Osteoblast (primary cell): ENCODE measurements at regions not wholly inside any gene's neighbourhood (a gene's known extent, or its start where the extent isn't known, plus 50 kb on each side); places are given as distances from the start of the nearest gene placed in this dataset.

Experiments
- DNase-seq: peaks from one replicate; pipeline ENCODE4 v3.0.0; 2011; ENCODE audit warnings: low spot score, mixed read lengths; ENCODE audit not compliant: insufficient read length; ENCODE audit errors: missing footprints
- H2AFZ ChIP-seq: 2 replicates; pipeline ENCODE4 v1.6.0; 2011; ENCODE audit warnings: mild to moderate bottlenecking, low read length
- H3K27ac ChIP-seq: 2 replicates; pipeline ENCODE4 v1.5.1; 2011; ENCODE audit warnings: mild to moderate bottlenecking, low read depth, low read length, moderate library complexity
- H3K27me3 ChIP-seq: 2 replicates; pipeline ENCODE4 v1.6.0; 2012; ENCODE audit warnings: mild to moderate bottlenecking, control low read depth, inconsistent platforms, low read length, moderate library complexity; ENCODE audit not compliant: insufficient read depth
- H3K36me3 ChIP-seq: 2 replicates; pipeline ENCODE4 v1.5.1; 2011; ENCODE audit warnings: mild to moderate bottlenecking, low read length, control low read depth, moderate library complexity; ENCODE audit not compliant: insufficient read depth
- H3K4me1 ChIP-seq: 2 replicates; pipeline ENCODE4 v1.5.1; 2011; ENCODE audit warnings: mild to moderate bottlenecking, low read length, control low read depth, moderate library complexity; ENCODE audit not compliant: insufficient read depth
- H3K4me2 ChIP-seq: 2 replicates; pipeline ENCODE4 v1.6.0; 2011; ENCODE audit warnings: mild to moderate bottlenecking, low read length; ENCODE audit not compliant: insufficient read depth
- H3K4me3 ChIP-seq: fragments of 200-600 bp; sonication (generic); 3 replicates; pipeline ENCODE4 v1.5.1; 2012; ENCODE audit warnings: mild to moderate bottlenecking, low read length, inconsistent platforms; ENCODE audit not compliant: insufficient read depth
- H3K79me2 ChIP-seq: 2 replicates; pipeline ENCODE4 v1.6.0; 2012; ENCODE audit warnings: mild to moderate bottlenecking, low read length, control low read depth, inconsistent platforms; ENCODE audit not compliant: insufficient read depth
- H3K9me3 ChIP-seq: 2 replicates; pipeline ENCODE4 v1.5.1; 2011; ENCODE audit warnings: low read depth, low read length, control low read depth
- H4K20me1 ChIP-seq: 2 replicates; pipeline ENCODE4 v1.6.0; 2012; ENCODE audit warnings: mild to moderate bottlenecking, low read length, control low read depth; ENCODE audit not compliant: insufficient read depth
- TF ChIP-seq, protein P1 (sequence below): IDR thresholded peaks from 2 replicates; pipeline ENCODE4 v1.5.1; 2011; ENCODE audit warnings: mild to moderate bottlenecking, low read depth, low read length, moderate library complexity; ENCODE audit errors: extremely low read depth

GRCh38 chr7:50959560-50959959 lies 176.9 kb upstream of the GRB10 start:
- H3K9me3 ChIP-seq = no peaks in the 10 kb centered on the region
- no peaks in the 10 kb centered on the region for H3K27me3 ChIP-seq
- no peak overlapping the region for H2AFZ ChIP-seq
- H4K20me1 ChIP-seq = no peaks in the 10 kb centered on the region
- no peak overlapping the region for H3K4me3 ChIP-seq
- H3K79me2 ChIP-seq = no peaks in the 10 kb centered on the region
- H3K36me3 ChIP-seq = no peaks in the 10 kb centered on the region
- no peak overlapping the region for H3K4me2 ChIP-seq
- no peak overlapping the region for H3K27ac ChIP-seq
- H3K4me1 ChIP-seq = peaks cover 16% of the 10 kb centered on the region
- no peak for DNase-seq
- TF ChIP-seq, protein P1, sequence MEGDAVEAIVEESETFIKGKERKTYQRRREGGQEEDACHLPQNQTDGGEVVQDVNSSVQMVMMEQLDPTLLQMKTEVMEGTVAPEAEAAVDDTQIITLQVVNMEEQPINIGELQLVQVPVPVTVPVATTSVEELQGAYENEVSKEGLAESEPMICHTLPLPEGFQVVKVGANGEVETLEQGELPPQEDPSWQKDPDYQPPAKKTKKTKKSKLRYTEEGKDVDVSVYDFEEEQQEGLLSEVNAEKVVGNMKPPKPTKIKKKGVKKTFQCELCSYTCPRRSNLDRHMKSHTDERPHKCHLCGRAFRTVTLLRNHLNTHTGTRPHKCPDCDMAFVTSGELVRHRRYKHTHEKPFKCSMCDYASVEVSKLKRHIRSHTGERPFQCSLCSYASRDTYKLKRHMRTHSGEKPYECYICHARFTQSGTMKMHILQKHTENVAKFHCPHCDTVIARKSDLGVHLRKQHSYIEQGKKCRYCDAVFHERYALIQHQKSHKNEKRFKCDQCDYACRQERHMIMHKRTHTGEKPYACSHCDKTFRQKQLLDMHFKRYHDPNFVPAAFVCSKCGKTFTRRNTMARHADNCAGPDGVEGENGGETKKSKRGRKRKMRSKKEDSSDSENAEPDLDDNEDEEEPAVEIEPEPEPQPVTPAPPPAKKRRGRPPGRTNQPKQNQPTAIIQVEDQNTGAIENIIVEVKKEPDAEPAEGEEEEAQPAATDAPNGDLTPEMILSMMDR = no peak

GRCh38 chr7:50957855-50958254 lies 175.2 kb upstream of the GRB10 start:
- Histone ChIP-seq H3K36me3 (no peaks in the 10 kb centered on the region), H3K4me3 (no peak overlapping the region), H3K79me2 (no peaks in the 10 kb centered on the region), H3K4me2 (no peak overlapping the region), H3K4me1 (peaks cover 27% of the 10 kb centered on the region), H4K20me1 (no peaks in the 10 kb centered on the region), H2AFZ (no peak overlapping the region), H3K9me3 (no peaks in the 10 kb centered on the region), H3K27ac (no peak overlapping the region), H3K27me3 (no peaks in the 10 kb centered on the region)
- DNase-seq = no peak
- TF ChIP-seq, protein P1 = no peak

DNA sequence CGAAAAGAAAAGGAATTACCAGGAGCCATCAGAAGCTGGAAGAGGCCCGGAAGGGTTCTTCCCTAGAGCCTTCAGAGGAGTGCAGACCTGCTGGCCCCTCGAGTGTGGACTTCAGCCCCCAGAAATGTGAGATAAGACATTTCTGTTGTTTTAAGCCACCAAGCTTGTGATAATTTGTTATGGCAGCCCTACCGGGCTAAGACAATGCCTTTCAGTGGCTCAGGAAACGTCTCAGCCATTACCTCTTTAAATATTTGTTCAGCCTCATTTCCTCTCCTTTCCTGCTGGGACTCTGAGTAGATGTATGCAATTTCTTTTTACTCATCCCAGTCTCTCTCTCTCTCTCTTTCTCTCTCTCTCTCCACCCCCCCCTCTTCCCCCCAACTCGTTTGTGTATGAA lies 174.7 kb upstream of the GRB10 start:
- TF ChIP-seq, protein P1 = no peak
- Histone ChIP-seq H3K4me3 (no peak overlapping the region), H4K20me1 (no peaks in the 10 kb centered on the region), H3K27me3 (no peaks in the 10 kb centered on the region), H3K4me2 (no peak overlapping the region), H3K27ac (no peak overlapping the region), H3K79me2 (no peaks in the 10 kb centered on the region), H3K4me1 (peaks cover 23% of the 10 kb centered on the region), H3K9me3 (no peaks in the 10 kb centered on the region), H3K36me3 (no peaks in the 10 kb centered on the region), H2AFZ (no peak overlapping the region)
- DNase-seq = no peak

DNA sequence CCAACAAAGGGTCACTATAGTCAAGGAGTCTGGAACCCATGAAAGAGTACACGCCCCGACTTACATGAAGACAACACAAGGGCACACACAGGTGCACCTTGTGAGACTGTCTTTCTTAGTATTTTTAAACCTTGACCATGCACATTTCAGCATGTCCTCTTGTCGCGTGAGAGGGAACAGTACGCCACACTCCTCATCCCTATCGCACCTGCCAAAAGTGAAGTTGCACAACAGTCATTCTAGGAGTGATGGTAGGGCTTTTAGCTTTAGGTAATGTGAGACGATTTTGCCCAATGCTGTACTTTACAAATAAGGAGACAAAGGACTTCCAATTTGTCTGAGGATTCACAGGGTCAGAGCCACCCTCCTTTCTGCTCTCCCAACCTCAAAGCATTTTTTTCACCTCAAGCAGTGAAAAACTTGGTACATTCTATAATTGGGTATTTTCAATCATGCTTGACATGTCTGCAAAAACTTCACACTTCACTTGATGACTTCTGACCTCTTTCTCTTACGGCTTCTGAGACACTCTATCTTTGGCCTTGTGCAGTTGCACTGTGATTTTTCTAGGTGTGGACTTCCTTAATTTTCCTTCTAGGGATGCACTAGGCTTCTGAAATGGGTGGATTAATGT lies 173.9 kb upstream of the GRB10 start:
- TF ChIP-seq, protein P1 = no peak
- Histone ChIP-seq H3K4me1 (peaks cover 19% of the 10 kb centered on the region), H2AFZ (no peak overlapping the region), H4K20me1 (no peaks in the 10 kb centered on the region), H3K4me2 (no peak overlapping the region), H3K79me2 (no peaks in the 10 kb centered on the region), H3K4me3 (no peak overlapping the region), H3K27me3 (no peaks in the 10 kb centered on the region), H3K9me3 (no peaks in the 10 kb centered on the region), H3K27ac (no peak overlapping the region), H3K36me3 (no peaks in the 10 kb centered on the region)
- no peak for DNase-seq
